SK-N-SH (cell line): ENCODE measurements at regions not wholly inside any gene's neighbourhood (a gene's known extent, or its start where the extent isn't known, plus 50 kb on each side); places are given as distances from the start of the nearest gene placed in this dataset.

Experiments used
- CTCF ChIA-PET: fragments of 300-600, 350-600 bp; formaldehyde crosslinking; extraction: SDS; loops from one replicate; lab custom pipeline; 2021; lab: Yijun Ruan, JAX
- POLR2A ChIA-PET: fragments of 350-600 bp; sonication (Branson Sonifier 250); formaldehyde crosslinking; extraction: SDS; loops from one replicate; lab custom pipeline; 2020; ENCODE audit warnings: antibody characterized with exemption, inconsistent platforms; lab: Yijun Ruan, JAX
- DNase-seq: peaks from one replicate; pipeline ENCODE4 v3.0.0; 2012
- H2AFZ ChIP-seq: fragments of 200-600 bp; sonication (generic); 2 replicates; pipeline ENCODE4 v1.8.1; 2016; ENCODE audit warnings: antibody characterized with exemption, mild to moderate bottlenecking, low read depth
- H3F3A ChIP-seq: fragments of 200-600 bp; sonication (generic); replicated peaks from 2 replicates; pipeline ENCODE3; 2016; ENCODE audit warnings: antibody characterized with exemption, mild to moderate bottlenecking; ENCODE audit not compliant: insufficient read depth
- H3K27ac ChIP-seq, 2 experiments: fragments of 200-500 bp in 1 of 2; fragments of 200-600 bp in 1 of 2; sonication (Bioruptor generic) in 1 of 2; sonication (generic), shearing (Covaris generic) in 1 of 2; 2 replicates each; pipeline versions ENCODE4 v1.5.1 to v1.6.1; 2014 to 2016; ENCODE audit warnings: low read depth in 2 of 2, inconsistent platforms in 1 of 2, low read length in 1 of 2, mild to moderate bottlenecking in 1 of 2, mixed read lengths in 1 of 2
- H3K27me3 ChIP-seq: fragments of 200-600 bp; sonication (generic), shearing (Covaris generic); 2 replicates; pipeline ENCODE4 v1.6.1; 2016; ENCODE audit warnings: mixed run types; ENCODE audit not compliant: insufficient read depth
- H3K36me3 ChIP-seq, 2 experiments: fragments of 200-500 bp in 1 of 2; fragments of 200-600 bp in 1 of 2; sonication (Bioruptor generic) in 1 of 2; sonication (generic) in 1 of 2; replicated peaks in 1 of 2; 2 replicates each; pipeline versions ENCODE3 to v1.5.1; 2014 to 2016; ENCODE audit warnings: low read length in 1 of 2, mild to moderate bottlenecking in 1 of 2; ENCODE audit not compliant: insufficient read depth in 2 of 2, control insufficient read depth in 1 of 2
- H3K4me1 ChIP-seq, 2 experiments: fragments of 200-500 bp in 1 of 2; fragments of 200-600 bp in 1 of 2; sonication (Bioruptor generic) in 1 of 2; sonication (generic), shearing (Covaris generic) in 1 of 2; 2 replicates each; pipeline versions ENCODE4 v1.5.1 to v1.6.1; 2014 to 2016; ENCODE audit warnings: low read depth in 1 of 2, low read length in 1 of 2, mixed run types in 1 of 2; ENCODE audit not compliant: insufficient read depth in 2 of 2, control insufficient read depth in 1 of 2
- H3K4me2 ChIP-seq: fragments of 200-600 bp; sonication (generic), shearing (Covaris generic); 2 replicates; pipeline ENCODE4 v1.6.1; 2017; ENCODE audit warnings: mixed run types
- H3K4me3 ChIP-seq, 2 experiments: fragments of 200-500 bp in 1 of 2; fragments of 200-600 bp in 1 of 2; sonication (Bioruptor generic) in 1 of 2; sonication (generic), shearing (Covaris generic) in 1 of 2; 2 replicates each; pipeline versions ENCODE4 v1.5.1 to v1.8.1; 2014 to 2016; ENCODE audit warnings: low read depth in 2 of 2, inconsistent platforms in 1 of 2, low read length in 1 of 2, mild to moderate bottlenecking in 1 of 2, mixed read lengths in 1 of 2, moderate library complexity in 1 of 2
- H3K79me2 ChIP-seq: fragments of 200-600 bp; sonication (generic); 2 replicates; pipeline ENCODE4 v1.8.1; 2017; ENCODE audit warnings: mild to moderate bottlenecking; ENCODE audit not compliant: insufficient read depth
- H3K9ac ChIP-seq: fragments of 200-600 bp; sonication (generic); 2 replicates; pipeline ENCODE4 v1.6.1; 2017; ENCODE audit warnings: mixed run types
- H3K9me2 ChIP-seq: fragments of 200-600 bp; sonication (generic); 2 replicates; pipeline ENCODE4 v1.6.1; 2017; ENCODE audit warnings: mixed run types
- H3K9me3 ChIP-seq: fragments of 200-600 bp; sonication (generic); 2 replicates; pipeline ENCODE4 v1.6.1; 2017; ENCODE audit warnings: mixed run types, mild to moderate bottlenecking, moderate library complexity
- H4K20me1 ChIP-seq: fragments of 200-600 bp; sonication (generic); 2 replicates; pipeline ENCODE4 v1.6.1; 2017; ENCODE audit warnings: mild to moderate bottlenecking, mixed run types; ENCODE audit not compliant: insufficient read depth
- CTCF ChIP-seq: fragments of 200-600 bp; sonication (generic); IDR thresholded peaks from 2 replicates; pipeline ENCODE4 v1.6.1; 2017; ENCODE audit warnings: antibody characterized with exemption, mild to moderate bottlenecking, moderate library complexity
- FOXM1 ChIP-seq: IDR thresholded peaks from 2 replicates; pipeline ENCODE4 v1.4.0; 2012; ENCODE audit warnings: low read depth, mild to moderate bottlenecking
- GATA2 ChIP-seq: sonication (generic); formaldehyde crosslinking; IDR thresholded peaks from 2 replicates; pipeline ENCODE4 v1.5.0; 2020; ENCODE audit warnings: mild to moderate bottlenecking, missing genetic modification reagents
- MEF2A ChIP-seq: IDR thresholded peaks from 2 replicates; pipeline ENCODE4 v1.4.0; 2012; ENCODE audit warnings: low read depth, borderline replicate concordance
- NRF1 ChIP-seq: IDR thresholded peaks from 2 replicates; pipeline ENCODE4 v1.6.1; 2012; ENCODE audit warnings: low read depth, mild to moderate bottlenecking, low read length
- RAD21 ChIP-seq: IDR thresholded peaks from 2 replicates; pipeline ENCODE4 v1.6.1; 2012; ENCODE audit warnings: mild to moderate bottlenecking, low read length
- TCF12 ChIP-seq: IDR thresholded peaks from 2 replicates; pipeline ENCODE4 v1.4.0; 2012
- ZBTB33 ChIP-seq: IDR thresholded peaks from 2 replicates; pipeline ENCODE4 v1.4.0; 2012; ENCODE audit warnings: low read depth, borderline replicate concordance
- WGBS: methylation state at CpG from one replicate; pipeline ENCODE4 v1.1.6; 2017; ENCODE audit warnings: low lambda C conversion rate; 5-methylcytosine and 5-hydroxymethylcytosine counted together
- TF ChIP-seq, protein P1 (sequence below): IDR thresholded peaks from 2 replicates; pipeline ENCODE4 v1.4.0; 2012; ENCODE audit warnings: low read depth
- TF ChIP-seq, protein P2 (sequence below): IDR thresholded peaks from 2 replicates; pipeline ENCODE4 v1.6.1; 2012; ENCODE audit warnings: mild to moderate bottlenecking, low read depth, low read length, moderate library complexity

- H3K27me3 ChIP-seq: no peaks in the 10 kb centered on the region
- TF ChIP-seq ZBTB33: no peak
- TF ChIP-seq TCF12: no peak
- TF ChIP-seq MEF2A: no peak
- no peak for TF ChIP-seq CTCF
- TF ChIP-seq RAD21: no peak
- H4K20me1 ChIP-seq: no peaks in the 10 kb centered on the region
- no peaks in the 10 kb centered on the region for H3K9me3 ChIP-seq
- H3K36me3 ChIP-seq: no peaks in the 10 kb centered on the region
- H3K27ac ChIP-seq: no peak overlapping the region
- H3K79me2 ChIP-seq: no peaks in the 10 kb centered on the region
- DNase-seq: no peak
- no peak overlapping the region for H3K4me3 ChIP-seq
- H3K9me2 ChIP-seq: no peaks in the 10 kb centered on the region
- H3K4me2 ChIP-seq: no peak overlapping the region
- H3K4me1 ChIP-seq: peaks cover 0 to 8% of the 10 kb centered on the region in 2 experiments; a peak in 1 of 4 replicates
- ChIA-PET CTCF (interaction anchor here (0.6 to 2.8 kb wide), 6 partner anchors 18 to 966 kb away, joined by 3 to 24 read pairs (median 3); no protein-coding TSS in a partner anchor), POLR2A (no interaction called here)
- H3K9ac ChIP-seq: no peak overlapping the region
- 61% methylated on average over 7 of the region's 7 CpGs for WGBS
- no peak overlapping the region for H2AFZ ChIP-seq
- no peaks in the 10 kb centered on the region for H3F3A ChIP-seq
These were observed 369.8 kb downstream of the NPHP4 start for GRCh38 chr1:5622412-5622811.

DNA sequence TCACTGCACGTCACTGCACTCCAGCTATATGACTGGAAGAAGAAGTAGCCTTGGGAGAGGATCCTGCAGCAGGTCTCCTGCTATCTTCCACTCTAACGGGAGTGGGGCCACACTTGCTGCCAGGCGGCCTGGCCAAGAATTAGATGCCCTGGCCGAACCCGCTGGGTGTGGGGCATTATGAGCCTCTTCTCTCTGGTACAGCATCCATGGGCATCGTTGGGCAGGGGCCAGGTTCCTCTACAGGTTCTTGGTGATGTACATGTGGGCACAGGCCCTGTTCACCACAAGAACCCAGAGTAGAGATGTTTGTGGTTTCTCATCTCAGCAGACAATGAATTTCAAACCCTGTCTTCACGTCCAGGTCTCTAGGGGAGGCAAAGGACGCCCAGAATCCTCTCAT is 370.5 kb downstream of the NPHP4 start:
- POLR2A ChIA-PET: no interaction called here
- DNase-seq: no peak
- no peaks in the 10 kb centered on the region for H3K27me3 ChIP-seq
- no peak overlapping the region for H3K4me2 ChIP-seq
- no peak overlapping the region for H3K27ac ChIP-seq
- no peaks in the 10 kb centered on the region for H3K9me3 ChIP-seq
- TF ChIP-seq FOXM1 (no peak), NRF1 (no peak), CTCF (no peak), GATA2 (CRISPR knock-in tag) (no peak)
- TF ChIP-seq, protein P1, sequence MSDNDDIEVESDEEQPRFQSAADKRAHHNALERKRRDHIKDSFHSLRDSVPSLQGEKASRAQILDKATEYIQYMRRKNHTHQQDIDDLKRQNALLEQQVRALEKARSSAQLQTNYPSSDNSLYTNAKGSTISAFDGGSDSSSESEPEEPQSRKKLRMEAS: no peak
- TF ChIP-seq, protein P2, sequence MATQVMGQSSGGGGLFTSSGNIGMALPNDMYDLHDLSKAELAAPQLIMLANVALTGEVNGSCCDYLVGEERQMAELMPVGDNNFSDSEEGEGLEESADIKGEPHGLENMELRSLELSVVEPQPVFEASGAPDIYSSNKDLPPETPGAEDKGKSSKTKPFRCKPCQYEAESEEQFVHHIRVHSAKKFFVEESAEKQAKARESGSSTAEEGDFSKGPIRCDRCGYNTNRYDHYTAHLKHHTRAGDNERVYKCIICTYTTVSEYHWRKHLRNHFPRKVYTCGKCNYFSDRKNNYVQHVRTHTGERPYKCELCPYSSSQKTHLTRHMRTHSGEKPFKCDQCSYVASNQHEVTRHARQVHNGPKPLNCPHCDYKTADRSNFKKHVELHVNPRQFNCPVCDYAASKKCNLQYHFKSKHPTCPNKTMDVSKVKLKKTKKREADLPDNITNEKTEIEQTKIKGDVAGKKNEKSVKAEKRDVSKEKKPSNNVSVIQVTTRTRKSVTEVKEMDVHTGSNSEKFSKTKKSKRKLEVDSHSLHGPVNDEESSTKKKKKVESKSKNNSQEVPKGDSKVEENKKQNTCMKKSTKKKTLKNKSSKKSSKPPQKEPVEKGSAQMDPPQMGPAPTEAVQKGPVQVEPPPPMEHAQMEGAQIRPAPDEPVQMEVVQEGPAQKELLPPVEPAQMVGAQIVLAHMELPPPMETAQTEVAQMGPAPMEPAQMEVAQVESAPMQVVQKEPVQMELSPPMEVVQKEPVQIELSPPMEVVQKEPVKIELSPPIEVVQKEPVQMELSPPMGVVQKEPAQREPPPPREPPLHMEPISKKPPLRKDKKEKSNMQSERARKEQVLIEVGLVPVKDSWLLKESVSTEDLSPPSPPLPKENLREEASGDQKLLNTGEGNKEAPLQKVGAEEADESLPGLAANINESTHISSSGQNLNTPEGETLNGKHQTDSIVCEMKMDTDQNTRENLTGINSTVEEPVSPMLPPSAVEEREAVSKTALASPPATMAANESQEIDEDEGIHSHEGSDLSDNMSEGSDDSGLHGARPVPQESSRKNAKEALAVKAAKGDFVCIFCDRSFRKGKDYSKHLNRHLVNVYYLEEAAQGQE: no peak
- no peaks in the 10 kb centered on the region for H4K20me1 ChIP-seq
- no peaks in the 10 kb centered on the region for H3K79me2 ChIP-seq
- CTCF ChIA-PET: interaction anchor here (0.7 to 2.8 kb wide), 27 partner anchors 7 to 965 kb away, joined by 3 to 36 read pairs (median 5); no protein-coding TSS in a partner anchor
- H3K4me3 ChIP-seq: no peak overlapping the region
- H3K4me1 ChIP-seq: peaks cover 0 to 8% of the 10 kb centered on the region in 2 experiments; a peak in 1 of 4 replicates
- H3K36me3 ChIP-seq: no peaks in the 10 kb centered on the region
- no peak overlapping the region for H3K9ac ChIP-seq
- no peak overlapping the region for H2AFZ ChIP-seq
- 36% methylated on average over 3 of the region's 8 CpGs for WGBS
- no peaks in the 10 kb centered on the region for H3F3A ChIP-seq
- no peaks in the 10 kb centered on the region for H3K9me2 ChIP-seq
